ENCODE measurements at regions not wholly inside any gene's neighbourhood (a gene's known extent, or its start where the extent isn't known, plus 50 kb on each side); places are given as distances from the start of the nearest gene placed in this dataset.

DNA sequence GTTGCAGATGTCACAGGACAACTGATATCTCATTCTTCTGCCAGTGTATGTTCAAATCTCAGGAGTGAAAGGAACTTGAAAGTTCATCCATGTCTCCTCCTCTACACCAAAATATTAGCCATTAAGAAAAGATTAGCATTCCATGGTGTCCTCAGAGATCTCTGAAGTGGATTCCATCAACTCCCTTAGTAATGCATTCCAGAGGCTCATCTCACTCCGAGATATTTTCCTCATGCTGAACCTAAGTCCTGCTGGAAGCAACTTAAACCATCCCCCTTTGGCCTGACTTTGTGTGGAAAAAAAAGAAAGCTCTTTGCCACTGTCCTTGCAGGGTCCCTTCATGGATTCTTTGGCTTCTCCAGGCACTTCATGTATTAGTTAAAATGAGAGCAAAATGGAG lies 155.7 kb upstream of the ZNF462 start:
- no TSS peak for BruUV-seq (replicated peaks)
- ATAC-seq (no peak), DNase-seq (no peak)
- no peaks in the 10 kb centered on the region for H3K79me2 ChIP-seq (ENCODE audit: low read length)
- CTCF ChIA-PET: no interaction called here
- H3K9ac ChIP-seq (ENCODE audit: low read length): no peak overlapping the region
- H3K9me3 ChIP-seq (ENCODE audit: low read length): no peaks in the 10 kb centered on the region
- POLR2A ChIA-PET (ENCODE audit: unreplicated experiment): no interaction called here
- no peak overlapping the region for H3K27ac ChIP-seq (ENCODE audit: low read length)
- H3K9me2 ChIP-seq (replicated peaks; ENCODE audit: low read length): no peaks in the 10 kb centered on the region
- TF ChIP-seq EZH2 (IDR thresholded peaks at IDR 0.05; ENCODE audit: low read length, unreplicated experiment) (no peak), EZH2phosphoT487 (IDR thresholded peaks at IDR 0.05; ENCODE audit: borderline replicate concordance, low read length) (no peak)
- TF ChIP-seq, protein P1, sequence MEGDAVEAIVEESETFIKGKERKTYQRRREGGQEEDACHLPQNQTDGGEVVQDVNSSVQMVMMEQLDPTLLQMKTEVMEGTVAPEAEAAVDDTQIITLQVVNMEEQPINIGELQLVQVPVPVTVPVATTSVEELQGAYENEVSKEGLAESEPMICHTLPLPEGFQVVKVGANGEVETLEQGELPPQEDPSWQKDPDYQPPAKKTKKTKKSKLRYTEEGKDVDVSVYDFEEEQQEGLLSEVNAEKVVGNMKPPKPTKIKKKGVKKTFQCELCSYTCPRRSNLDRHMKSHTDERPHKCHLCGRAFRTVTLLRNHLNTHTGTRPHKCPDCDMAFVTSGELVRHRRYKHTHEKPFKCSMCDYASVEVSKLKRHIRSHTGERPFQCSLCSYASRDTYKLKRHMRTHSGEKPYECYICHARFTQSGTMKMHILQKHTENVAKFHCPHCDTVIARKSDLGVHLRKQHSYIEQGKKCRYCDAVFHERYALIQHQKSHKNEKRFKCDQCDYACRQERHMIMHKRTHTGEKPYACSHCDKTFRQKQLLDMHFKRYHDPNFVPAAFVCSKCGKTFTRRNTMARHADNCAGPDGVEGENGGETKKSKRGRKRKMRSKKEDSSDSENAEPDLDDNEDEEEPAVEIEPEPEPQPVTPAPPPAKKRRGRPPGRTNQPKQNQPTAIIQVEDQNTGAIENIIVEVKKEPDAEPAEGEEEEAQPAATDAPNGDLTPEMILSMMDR (conservative IDR thresholded peaks at IDR 0.05; ENCODE audit: low read depth, low read length): no peak
- H2AFZ ChIP-seq (ENCODE audit: low read length): no peak overlapping the region
- no peaks in the 10 kb centered on the region for H3F3A ChIP-seq (ENCODE audit: low read length, unreplicated experiment)
- intact Hi-C loops (cut with micrococcal nuclease): no loop called here
- no peaks in the 10 kb centered on the region for H3K36me3 ChIP-seq (ENCODE audit: low read depth, low read length)
- no peaks in the 10 kb centered on the region for H3K27me3 ChIP-seq (ENCODE audit: low read length)
- H3K4me1 ChIP-seq (ENCODE audit: insufficient read depth, low read length): no peaks in the 10 kb centered on the region
- no peak overlapping the region for H3K4me2 ChIP-seq (ENCODE audit: low read length)
- H4K20me1 ChIP-seq (ENCODE audit: low read length): no peaks in the 10 kb centered on the region
- no peak overlapping the region for H3K4me3 ChIP-seq (ENCODE audit: low read length)

GRCh38 chr9:106707738-106708474 lies 155.1 kb upstream of the ZNF462 start:
- Histone ChIP-seq H3K9me2 (replicated peaks; ENCODE audit: low read length) (no peaks in the 10 kb centered on the region), H3K9me3 (ENCODE audit: low read length) (no peaks in the 10 kb centered on the region), H4K20me1 (ENCODE audit: low read length) (no peaks in the 10 kb centered on the region), H3K4me3 (ENCODE audit: low read length) (no peak overlapping the region), H2AFZ (ENCODE audit: low read length) (no peak overlapping the region), H3K9ac (ENCODE audit: low read length) (no peak overlapping the region), H3K27me3 (ENCODE audit: low read length) (no peaks in the 10 kb centered on the region), H3K36me3 (ENCODE audit: low read depth, low read length) (no peaks in the 10 kb centered on the region), H3K27ac (ENCODE audit: low read length) (no peak overlapping the region), H3F3A (ENCODE audit: low read length, unreplicated experiment) (no peaks in the 10 kb centered on the region), H3K79me2 (ENCODE audit: low read length) (no peaks in the 10 kb centered on the region), H3K4me1 (ENCODE audit: insufficient read depth, low read length) (no peaks in the 10 kb centered on the region), H3K4me2 (ENCODE audit: low read length) (no peak overlapping the region)
- DNase-seq: no peak
- no peak for TF ChIP-seq EZH2phosphoT487 (IDR thresholded peaks at IDR 0.05; ENCODE audit: borderline replicate concordance, low read length)
- TF ChIP-seq, protein P1 (conservative IDR thresholded peaks at IDR 0.05; ENCODE audit: low read depth, low read length): no peak
- TF ChIP-seq EZH2 (IDR thresholded peaks at IDR 0.05; ENCODE audit: low read length, unreplicated experiment): no peak
- POLR2A ChIA-PET (ENCODE audit: unreplicated experiment): no interaction called here
- CTCF ChIA-PET: no interaction called here
- intact Hi-C loops (cut with micrococcal nuclease): no loop called here
- ATAC-seq: no peak
- no TSS peak for BruUV-seq (replicated peaks)

- ATAC-seq: no peak
- POLR2A ChIA-PET (ENCODE audit: unreplicated experiment): no interaction called here
- intact Hi-C loops (cut with micrococcal nuclease): no loop called here
Measured at GRCh38 chr9:106708475-106709146, 154.4 kb upstream of the ZNF462 start.

More at GRCh38 chr9:106708475-106709146, 154.4 kb upstream of the ZNF462 start:
- BruUV-seq (replicated peaks): no TSS peak
- Histone ChIP-seq H3K9me2 (replicated peaks; ENCODE audit: low read length) (no peaks in the 10 kb centered on the region), H3K9me3 (ENCODE audit: low read length) (no peaks in the 10 kb centered on the region), H3K79me2 (ENCODE audit: low read length) (no peaks in the 10 kb centered on the region), H3K27ac (ENCODE audit: low read length) (no peak overlapping the region), H3F3A (ENCODE audit: low read length, unreplicated experiment) (no peaks in the 10 kb centered on the region), H3K9ac (ENCODE audit: low read length) (no peak overlapping the region), H3K4me3 (ENCODE audit: low read length) (no peak overlapping the region), H2AFZ (ENCODE audit: low read length) (no peak overlapping the region), H3K4me1 (ENCODE audit: insufficient read depth, low read length) (no peaks in the 10 kb centered on the region), H4K20me1 (ENCODE audit: low read length) (no peaks in the 10 kb centered on the region), H3K4me2 (ENCODE audit: low read length) (no peak overlapping the region), H3K36me3 (ENCODE audit: low read depth, low read length) (no peaks in the 10 kb centered on the region), H3K27me3 (ENCODE audit: low read length) (no peaks in the 10 kb centered on the region)
- CTCF ChIA-PET: no interaction called here
- TF ChIP-seq EZH2 (IDR thresholded peaks at IDR 0.05; ENCODE audit: low read length, unreplicated experiment) (no peak), EZH2phosphoT487 (IDR thresholded peaks at IDR 0.05; ENCODE audit: borderline replicate concordance, low read length) (no peak)
- TF ChIP-seq, protein P1 (conservative IDR thresholded peaks at IDR 0.05; ENCODE audit: low read depth, low read length): no peak
- no peak for DNase-seq
